ENCODE measurements at regions not wholly inside any gene's neighbourhood (a gene's known extent, or its start where the extent isn't known, plus 50 kb on each side); places are given as distances from the start of the nearest gene placed in this dataset.
"Not testable (repeated sequence)": the region's sequence is repeated elsewhere in the genome, so short reads cannot be mapped to it uniquely, and the experiment has no call there.

- H3K27me3 ChIP-seq (ENCODE audit: insufficient read depth, low read length) = no peaks in the 10 kb centered on the region
- H3K4me1 ChIP-seq (ENCODE audit: insufficient read depth, low read length) = no peaks in the 10 kb centered on the region
- no peak overlapping the region for H3K4me3 ChIP-seq (ENCODE audit: low read length)
- H3K36me3 ChIP-seq (ENCODE audit: insufficient read depth, low read length) = no peaks in the 10 kb centered on the region
- no peak overlapping the region for H2AFZ ChIP-seq (ENCODE audit: low read depth, low read length)
- no peaks in the 10 kb centered on the region for H3K9me3 ChIP-seq (ENCODE audit: low read length)
These were observed 170.7 kb upstream of the XIST start for GRCh38 chrX:74023203-74023602.

- no peaks in the 10 kb centered on the region for H3K9me3 ChIP-seq (ENCODE audit: low read length)
- H3K27me3 ChIP-seq (ENCODE audit: insufficient read depth, low read length) = no peaks in the 10 kb centered on the region
- no peak overlapping the region for H2AFZ ChIP-seq (ENCODE audit: low read depth, low read length)
- H3K4me1 ChIP-seq (ENCODE audit: insufficient read depth, low read length) = no peaks in the 10 kb centered on the region
- no peaks in the 10 kb centered on the region for H3K36me3 ChIP-seq (ENCODE audit: insufficient read depth, low read length)
- H3K4me3 ChIP-seq (ENCODE audit: low read length) = no peak overlapping the region
These were observed 165.7 kb upstream of the XIST start for GRCh38 chrX:74018253-74018652.

GRCh38 chrX:74015379-74016019 lies 163.0 kb upstream of the XIST start:
- Histone ChIP-seq H2AFZ (ENCODE audit: low read depth, low read length) (no peak overlapping the region), H3K36me3 (ENCODE audit: insufficient read depth, low read length) (no peaks in the 10 kb centered on the region), H3K9me3 (ENCODE audit: low read length) (no peaks in the 10 kb centered on the region), H3K4me1 (ENCODE audit: insufficient read depth, low read length) (no peaks in the 10 kb centered on the region), H3K27me3 (ENCODE audit: insufficient read depth, low read length) (no peaks in the 10 kb centered on the region), H3K4me3 (ENCODE audit: low read length) (no peak overlapping the region)

GRCh38 chrX:74009041-74009440 lies 156.5 kb upstream of the XIST start:
- H3K9me3 ChIP-seq (ENCODE audit: low read length) = no peaks in the 10 kb centered on the region
- H3K4me1 ChIP-seq (ENCODE audit: insufficient read depth, low read length) = no peaks in the 10 kb centered on the region
- H3K4me3 ChIP-seq (ENCODE audit: low read length) = no peak overlapping the region
- H3K36me3 ChIP-seq (ENCODE audit: insufficient read depth, low read length) = peaks cover 13% of the 10 kb centered on the region
- no peak overlapping the region for H2AFZ ChIP-seq (ENCODE audit: low read depth, low read length)
- no peaks in the 10 kb centered on the region for H3K27me3 ChIP-seq (ENCODE audit: insufficient read depth, low read length)

- no peak overlapping the region for H3K4me3 ChIP-seq (ENCODE audit: low read length)
- peaks cover 8% of the 10 kb centered on the region for H3K9me3 ChIP-seq (ENCODE audit: low read length)
- no peaks in the 10 kb centered on the region for H3K27me3 ChIP-seq (ENCODE audit: insufficient read depth, low read length)
- no peak overlapping the region for H2AFZ ChIP-seq (ENCODE audit: low read depth, low read length)
- H3K36me3 ChIP-seq (ENCODE audit: insufficient read depth, low read length) = peaks cover 26% of the 10 kb centered on the region
- H3K4me1 ChIP-seq (ENCODE audit: insufficient read depth, low read length) = no peaks in the 10 kb centered on the region
These were observed 139.5 kb upstream of the XIST start for GRCh38 chrX:73992019-73992418.

- peaks cover 10% of the 10 kb centered on the region for H3K9me3 ChIP-seq (ENCODE audit: low read length)
- H3K27me3 ChIP-seq (ENCODE audit: insufficient read depth, low read length) = no peaks in the 10 kb centered on the region
- no peaks in the 10 kb centered on the region for H3K4me1 ChIP-seq (ENCODE audit: insufficient read depth, low read length)
- no peak overlapping the region for H2AFZ ChIP-seq (ENCODE audit: low read depth, low read length)
- H3K36me3 ChIP-seq (ENCODE audit: insufficient read depth, low read length) = peaks cover 7% of the 10 kb centered on the region
- H3K4me3 ChIP-seq (ENCODE audit: low read length) = no peak overlapping the region
These were observed 134.7 kb upstream of the XIST start for GRCh38 chrX:73987166-73987565.

- Histone ChIP-seq H3K4me3 (ENCODE audit: low read length) (no peak overlapping the region), H3K27me3 (ENCODE audit: insufficient read depth, low read length) (no peaks in the 10 kb centered on the region), H3K9me3 (ENCODE audit: low read length) (peaks cover 5% of the 10 kb centered on the region), H2AFZ (ENCODE audit: low read depth, low read length) (no peak overlapping the region), H3K36me3 (ENCODE audit: insufficient read depth, low read length) (peaks cover 5% of the 10 kb centered on the region), H3K4me1 (ENCODE audit: insufficient read depth, low read length) (no peaks in the 10 kb centered on the region)
These were observed 127.1 kb upstream of the XIST start for GRCh38 chrX:73979551-73980131.

- Histone ChIP-seq H3K36me3 (ENCODE audit: insufficient read depth, low read length) (peaks cover 2% of the 10 kb centered on the region), H3K4me1 (ENCODE audit: insufficient read depth, low read length) (no peaks in the 10 kb centered on the region), H3K9me3 (ENCODE audit: low read length) (no peaks in the 10 kb centered on the region), H3K4me3 (ENCODE audit: low read length) (no peak overlapping the region), H2AFZ (ENCODE audit: low read depth, low read length) (no peak overlapping the region), H3K27me3 (ENCODE audit: insufficient read depth, low read length) (no peaks in the 10 kb centered on the region)
These were observed 125.1 kb upstream of the XIST start for GRCh38 chrX:73977542-73978169.

- not testable (repeated sequence) for H3K9me3 ChIP-seq (ENCODE audit: low read length); H2AFZ ChIP-seq (ENCODE audit: low read depth, low read length); H3K4me1 ChIP-seq (ENCODE audit: insufficient read depth, low read length); H3K27me3 ChIP-seq (ENCODE audit: insufficient read depth, low read length); H3K4me3 ChIP-seq (ENCODE audit: low read length)
- H3K36me3 ChIP-seq (ENCODE audit: insufficient read depth, low read length) = peaks cover 19% of the 10 kb centered on the region
These were observed 114.9 kb upstream of the XIST start for GRCh38 chrX:73967461-73967860.

- Histone ChIP-seq H2AFZ (ENCODE audit: low read depth, low read length) (no peak overlapping the region), H3K9me3 (ENCODE audit: low read length) (no peaks in the 10 kb centered on the region), H3K36me3 (ENCODE audit: insufficient read depth, low read length) (peaks cover 19% of the 10 kb centered on the region), H3K4me3 (ENCODE audit: low read length) (no peak overlapping the region), H3K27me3 (ENCODE audit: insufficient read depth, low read length) (no peaks in the 10 kb centered on the region), H3K4me1 (ENCODE audit: insufficient read depth, low read length) (no peaks in the 10 kb centered on the region)
These were observed 113.3 kb upstream of the XIST start for GRCh38 chrX:73965833-73966232.

- H3K27me3 ChIP-seq (ENCODE audit: insufficient read depth, low read length) = no peaks in the 10 kb centered on the region
- H2AFZ ChIP-seq (ENCODE audit: low read depth, low read length) = no peak overlapping the region
- H3K36me3 ChIP-seq (ENCODE audit: insufficient read depth, low read length) = peaks cover 15% of the 10 kb centered on the region
- H3K9me3 ChIP-seq (ENCODE audit: low read length) = no peaks in the 10 kb centered on the region
- H3K4me3 ChIP-seq (ENCODE audit: low read length) = no peak overlapping the region
- H3K4me1 ChIP-seq (ENCODE audit: insufficient read depth, low read length) = no peaks in the 10 kb centered on the region
These were observed 112.1 kb upstream of the XIST start for GRCh38 chrX:73964579-73964978.

GRCh38 chrX:73963682-73964081 lies 111.2 kb upstream of the XIST start:
- Histone ChIP-seq H3K4me1 (ENCODE audit: insufficient read depth, low read length) (no peaks in the 10 kb centered on the region), H3K4me3 (ENCODE audit: low read length) (no peak overlapping the region), H2AFZ (ENCODE audit: low read depth, low read length) (no peak overlapping the region), H3K27me3 (ENCODE audit: insufficient read depth, low read length) (no peaks in the 10 kb centered on the region), H3K9me3 (ENCODE audit: low read length) (no peaks in the 10 kb centered on the region), H3K36me3 (ENCODE audit: insufficient read depth, low read length) (peaks cover 18% of the 10 kb centered on the region)

- H3K9me3 ChIP-seq (ENCODE audit: low read length) = no peaks in the 10 kb centered on the region
- H3K4me1 ChIP-seq (ENCODE audit: insufficient read depth, low read length) = no peaks in the 10 kb centered on the region
- no peak overlapping the region for H3K4me3 ChIP-seq (ENCODE audit: low read length)
- no peak overlapping the region for H2AFZ ChIP-seq (ENCODE audit: low read depth, low read length)
- H3K36me3 ChIP-seq (ENCODE audit: insufficient read depth, low read length) = peaks cover 18% of the 10 kb centered on the region
- no peaks in the 10 kb centered on the region for H3K27me3 ChIP-seq (ENCODE audit: insufficient read depth, low read length)
These were observed 110.4 kb upstream of the XIST start for GRCh38 chrX:73962948-73963347.
